ENCODE measurements at regions not wholly inside any gene's neighbourhood (a gene's known extent, or its start where the extent isn't known, plus 50 kb on each side); places are given as distances from the start of the nearest gene placed in this dataset.

- TF ChIP-seq CTCF (IDR thresholded peaks at IDR 0.05; ENCODE audit: insufficient read depth, low read length), result no peak
- H3K4me3 ChIP-seq (ENCODE audit: low read depth, low read length), result no peak overlapping the region
- no peak for DNase-seq (ENCODE audit: low read depth)
These were observed 133.2 kb upstream of the SSTR4 start for GRCh38 chr20:22901921-22902320.

- TF ChIP-seq CTCF (IDR thresholded peaks at IDR 0.05; ENCODE audit: insufficient read depth, low read length), result no peak
- no peak overlapping the region for H3K4me3 ChIP-seq (ENCODE audit: low read depth, low read length)
- no peak for DNase-seq (ENCODE audit: low read depth)
These were observed 130.7 kb upstream of the SSTR4 start for GRCh38 chr20:22904386-22904785.

- no peak for DNase-seq (ENCODE audit: low read depth)
- no peak for TF ChIP-seq CTCF (IDR thresholded peaks at IDR 0.05; ENCODE audit: insufficient read depth, low read length)
- no peak overlapping the region for H3K4me3 ChIP-seq (ENCODE audit: low read depth, low read length)
These were observed 130.2 kb upstream of the SSTR4 start for GRCh38 chr20:22904905-22905304.

GRCh38 chr20:22905658-22906057, 129.5 kb upstream of the SSTR4 start:
- DNase-seq (ENCODE audit: low read depth), result peak; percentile 83
- no peak overlapping the region for H3K4me3 ChIP-seq (ENCODE audit: low read depth, low read length)
- TF ChIP-seq CTCF (IDR thresholded peaks at IDR 0.05; ENCODE audit: insufficient read depth, low read length), result no peak

GRCh38 chr20:22908437-22908836, 126.7 kb upstream of the SSTR4 start:
- H3K4me3 ChIP-seq (ENCODE audit: low read depth, low read length), result no peak overlapping the region
- DNase-seq (ENCODE audit: low read depth), result no peak
- TF ChIP-seq CTCF (IDR thresholded peaks at IDR 0.05; ENCODE audit: insufficient read depth, low read length), result no peak

GRCh38 chr20:22908944-22909343, 126.2 kb upstream of the SSTR4 start:
- no peak for TF ChIP-seq CTCF (IDR thresholded peaks at IDR 0.05; ENCODE audit: insufficient read depth, low read length)
- DNase-seq (ENCODE audit: low read depth), result no peak

GRCh38 chr20:22909436-22909835, 125.7 kb upstream of the SSTR4 start:
- DNase-seq (ENCODE audit: low read depth), result no peak
- TF ChIP-seq CTCF (IDR thresholded peaks at IDR 0.05; ENCODE audit: insufficient read depth, low read length), result no peak
- H3K4me3 ChIP-seq (ENCODE audit: low read depth, low read length), result no peak overlapping the region

More at GRCh38 chr20:22908944-22909343, 126.2 kb upstream of the SSTR4 start:
- no peak overlapping the region for H3K4me3 ChIP-seq (ENCODE audit: low read depth, low read length)

Measured in fibroblast of the aortic adventitia (primary cell).